ENCODE measurements at regions not wholly inside any gene's neighbourhood (a gene's known extent, or its start where the extent isn't known, plus 50 kb on each side); places are given as distances from the start of the nearest gene placed in this dataset.

DNA sequence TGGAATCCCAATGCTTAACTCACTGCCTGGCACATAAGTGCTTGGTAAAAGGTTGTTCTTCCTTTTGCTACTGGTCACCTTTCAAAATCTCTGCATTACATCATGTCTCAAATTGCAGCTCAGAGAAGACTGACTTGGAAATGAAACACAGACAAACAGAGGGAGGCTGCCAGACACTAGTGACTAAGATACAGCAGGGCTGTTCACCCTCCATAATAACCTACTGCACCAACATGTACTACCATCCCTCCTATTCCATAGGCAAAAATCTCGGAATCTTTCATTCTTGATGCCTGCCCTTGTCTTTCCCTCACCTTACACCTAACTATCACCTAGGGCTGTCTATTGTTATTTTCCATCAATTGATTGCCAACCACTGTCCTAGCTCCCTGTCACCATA, 502.3 kb upstream of the ADAMTS9 start:
- POLR2A ChIA-PET, result no interaction called here
- H3K4me2 ChIP-seq (ENCODE audit: low read length), result no peak overlapping the region
- no peak for DNase-seq (ENCODE audit: low read depth, low spot score)
- H3K4me3 ChIP-seq (replicated peaks in 1 of 2; ENCODE audit: low read depth in 1 of 2, low read length in 2 of 2), result no peak overlapping the region
- H3K9ac ChIP-seq (ENCODE audit: low read length), result no peak overlapping the region
- H3K27ac ChIP-seq (ENCODE audit: low read depth, low read length), result no peak overlapping the region
- RAD21 ChIA-PET (ENCODE audit: low non-redundant PET in 1 of 2, low total read pairs in 2 of 2, uncharacterized antibody in 2 of 2, unreplicated experiment in 2 of 2), result no interaction called here
- H4K20me1 ChIP-seq (ENCODE audit: insufficient read depth), result no peaks in the 10 kb centered on the region
- intact Hi-C loops (cut with micrococcal nuclease), result no loop called here
- H2AFZ ChIP-seq (ENCODE audit: low read depth, low read length, poor library complexity, severe bottlenecking), result no peak overlapping the region
- no TSS peak for BruUV-seq (replicated peaks)
- H3K9me3 ChIP-seq (ENCODE audit: control insufficient read depth in 1 of 2, insufficient read depth in 1 of 2, low read depth in 1 of 2, low read length in 2 of 2), result no peaks in the 10 kb centered on the region
- TF ChIP-seq, protein P1, sequence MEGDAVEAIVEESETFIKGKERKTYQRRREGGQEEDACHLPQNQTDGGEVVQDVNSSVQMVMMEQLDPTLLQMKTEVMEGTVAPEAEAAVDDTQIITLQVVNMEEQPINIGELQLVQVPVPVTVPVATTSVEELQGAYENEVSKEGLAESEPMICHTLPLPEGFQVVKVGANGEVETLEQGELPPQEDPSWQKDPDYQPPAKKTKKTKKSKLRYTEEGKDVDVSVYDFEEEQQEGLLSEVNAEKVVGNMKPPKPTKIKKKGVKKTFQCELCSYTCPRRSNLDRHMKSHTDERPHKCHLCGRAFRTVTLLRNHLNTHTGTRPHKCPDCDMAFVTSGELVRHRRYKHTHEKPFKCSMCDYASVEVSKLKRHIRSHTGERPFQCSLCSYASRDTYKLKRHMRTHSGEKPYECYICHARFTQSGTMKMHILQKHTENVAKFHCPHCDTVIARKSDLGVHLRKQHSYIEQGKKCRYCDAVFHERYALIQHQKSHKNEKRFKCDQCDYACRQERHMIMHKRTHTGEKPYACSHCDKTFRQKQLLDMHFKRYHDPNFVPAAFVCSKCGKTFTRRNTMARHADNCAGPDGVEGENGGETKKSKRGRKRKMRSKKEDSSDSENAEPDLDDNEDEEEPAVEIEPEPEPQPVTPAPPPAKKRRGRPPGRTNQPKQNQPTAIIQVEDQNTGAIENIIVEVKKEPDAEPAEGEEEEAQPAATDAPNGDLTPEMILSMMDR (IDR thresholded peaks at IDR 0.05 in 2 of 3, conservative IDR thresholded peaks at IDR 0.05 in 1 of 3; ENCODE audit: borderline replicate concordance in 1 of 3, insufficient read depth in 1 of 3, low read depth in 2 of 3, low read length in 2 of 3), result no peak
- TF ChIP-seq CEBPB (IDR thresholded peaks at IDR 0.05; ENCODE audit: low read depth) (no peak), SRF (IDR thresholded peaks at IDR 0.05; ENCODE audit: low read depth) (no peak), YY1 (IDR thresholded peaks at IDR 0.05; ENCODE audit: extremely low read depth, insufficient replicate concordance, low read depth, low read length) (no peak), SP1 (IDR thresholded peaks at IDR 0.05; ENCODE audit: low read depth) (no peak), CBX3 (IDR thresholded peaks at IDR 0.05; ENCODE audit: low read depth) (no peak), RAD21 (IDR thresholded peaks at IDR 0.05; ENCODE audit: low read depth) (no peak), FOSL1 (IDR thresholded peaks at IDR 0.05; ENCODE audit: low read depth) (no peak), ZFX (IDR thresholded peaks at IDR 0.05) (no peak), TCF7L2 (IDR thresholded peaks at IDR 0.05; ENCODE audit: borderline replicate concordance, extremely low read depth, insufficient read depth, insufficient read length) (no peak), EZH2 (IDR thresholded peaks at IDR 0.05) (no peak), EZH2phosphoT487 (IDR thresholded peaks at IDR 0.05; ENCODE audit: borderline replicate concordance) (no peak), POLR2AphosphoS5 (IDR thresholded peaks at IDR 0.05; ENCODE audit: low read depth, low read length) (no peak), SIN3A (IDR thresholded peaks at IDR 0.05; ENCODE audit: low read depth) (no peak), EGR1 (IDR thresholded peaks at IDR 0.05; ENCODE audit: low read depth) (no peak)
- TF ChIP-seq, protein P2, sequence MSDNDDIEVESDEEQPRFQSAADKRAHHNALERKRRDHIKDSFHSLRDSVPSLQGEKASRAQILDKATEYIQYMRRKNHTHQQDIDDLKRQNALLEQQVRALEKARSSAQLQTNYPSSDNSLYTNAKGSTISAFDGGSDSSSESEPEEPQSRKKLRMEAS (IDR thresholded peaks at IDR 0.05), result no peak
- TF ChIP-seq, protein P3, sequence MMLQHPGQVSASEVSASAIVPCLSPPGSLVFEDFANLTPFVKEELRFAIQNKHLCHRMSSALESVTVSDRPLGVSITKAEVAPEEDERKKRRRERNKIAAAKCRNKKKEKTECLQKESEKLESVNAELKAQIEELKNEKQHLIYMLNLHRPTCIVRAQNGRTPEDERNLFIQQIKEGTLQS (IDR thresholded peaks at IDR 0.05), result no peak
- peaks cover 5% of the 10 kb centered on the region; the same call in 1 of the 2 replicates for H3K27me3 ChIP-seq (ENCODE audit: insufficient read depth, low read length)
- no peaks in the 10 kb centered on the region for H3K36me3 ChIP-seq (ENCODE audit: control insufficient read depth in 1 of 2, insufficient read depth in 2 of 2, low read length in 2 of 2)
- H3K9me2 ChIP-seq (ENCODE audit: insufficient read depth), result no peaks in the 10 kb centered on the region
- no peak for ATAC-seq
- no peaks in the 10 kb centered on the region for H3K79me2 ChIP-seq (ENCODE audit: insufficient read depth, low read length)
- H3K4me1 ChIP-seq (ENCODE audit: control insufficient read depth in 1 of 2, insufficient read depth in 2 of 2, low read length in 2 of 2), result no peaks in the 10 kb centered on the region
- CTCF ChIA-PET, result no interaction called here
